Aorta (tissue), 5 donors: ENCODE measurements at regions not wholly inside any gene's neighbourhood (a gene's known extent, or its start where the extent isn't known, plus 50 kb on each side); places are given as distances from the start of the nearest gene placed in this dataset.
"Not testable (repeated sequence)": the region's sequence is repeated elsewhere in the genome, so short reads cannot be mapped to it uniquely, and the experiment has no call there.

Source experiments
- ATAC-seq: fragments of 200-7000 bp; cut with Tn5 transposase; one replicate; pipeline ENCODE4 v1.9.1; 2022; ENCODE audit warnings: moderate library complexity; ENCODE audit not compliant: low FRiP score
- DNase-seq, 2 donors: peaks; one replicate each; pipeline ENCODE4 v3.0.0-alpha.2; 2020
- H3K27ac ChIP-seq, 2 donors: one replicate each; pipeline ENCODE4 v1.5.1; 2013; ENCODE audit warnings: low read length in 2 of 2, mild to moderate bottlenecking in 2 of 2, moderate library complexity in 2 of 2, control low read depth in 1 of 2, inconsistent platforms in 1 of 2, low read depth in 1 of 2
- H3K27me3 ChIP-seq, 2 donors: one replicate each; pipeline ENCODE4 v1.6.1; 2013; ENCODE audit warnings: control low read depth in 1 of 2, low read length in 1 of 2, mild to moderate bottlenecking in 1 of 2, moderate library complexity in 1 of 2; ENCODE audit not compliant: insufficient read depth in 2 of 2, control insufficient read depth in 1 of 2
- H3K36me3 ChIP-seq, 2 donors: one replicate each; pipeline ENCODE4 v1.6.1; 2013; ENCODE audit warnings: control low read depth in 1 of 2, low read length in 1 of 2, mild to moderate bottlenecking in 1 of 2; ENCODE audit not compliant: insufficient read depth in 2 of 2, control insufficient read depth in 1 of 2
- H3K4me1 ChIP-seq, 2 donors: one replicate each; pipeline ENCODE4 v1.6.1; 2013; ENCODE audit warnings: low read length in 2 of 2, control low read depth in 1 of 2, mild to moderate bottlenecking in 1 of 2, moderate library complexity in 1 of 2; ENCODE audit not compliant: insufficient read depth in 2 of 2, control insufficient read depth in 1 of 2
- H3K4me3 ChIP-seq, 2 donors: one replicate each; pipeline ENCODE4 v1.5.1; 2013; ENCODE audit warnings: low read length in 2 of 2, control low read depth in 1 of 2, mild to moderate bottlenecking in 1 of 2
- H3K9me3 ChIP-seq: one replicate; pipeline ENCODE4 v1.6.1; 2013; ENCODE audit warnings: mild to moderate bottlenecking, low read length; ENCODE audit not compliant: control insufficient read depth
- WGBS, 2 donors: extraction: QIAGEN DNeasy Blood & Tissue Kit; methylation state at CpG; one replicate each; pipeline ENCODE4 v1.1.7; 2013; 5-methylcytosine and 5-hydroxymethylcytosine counted together
- intact Hi-C, 2 donors: fragments of 100-400 bp; cut with DNase I; formaldehyde crosslinking; loops; one replicate each; pipeline versions ENCODE4 v1.14.2 to v1.15.0; 2022
- donor health status: healthy with polysubstance abuse.
- donor health status: Bipolar disorder and iron deficiency.
- donor health status: DM: no; HTN: no; CAD: no.
- donor health status: DM: no; HTN: no; CAD: no.
- donor health status: DM: yes; HTN: yes; CAD: no.

DNA sequence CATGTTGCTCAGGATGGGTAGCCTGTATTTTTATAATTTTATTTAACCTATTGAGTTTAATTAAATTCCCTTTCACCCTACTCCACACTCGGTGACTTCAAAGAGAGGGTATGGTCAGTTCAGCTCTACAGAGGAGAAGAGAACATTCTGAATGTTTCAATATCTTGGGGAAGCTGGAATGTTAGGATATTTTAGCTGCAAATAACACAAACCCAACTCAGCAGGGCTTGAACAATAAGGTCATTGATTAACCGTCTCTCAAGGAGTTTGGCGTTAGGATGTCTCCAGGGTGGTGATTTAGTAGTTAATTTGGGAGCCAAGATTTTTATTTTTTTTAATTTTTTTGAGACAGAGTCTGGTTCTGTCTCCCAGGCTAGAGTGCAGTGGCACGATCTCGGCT lies 143.6 kb upstream of the SALL4 start:
- Histone ChIP-seq H3K9me3 (no peaks in the 10 kb centered on the region), H3K27me3 (no peaks in the 10 kb centered on the region), H3K27ac (no peak overlapping the region), H3K4me1 (no peaks in the 10 kb centered on the region), H3K4me3 (no peak overlapping the region), H3K36me3 (no peaks in the 10 kb centered on the region)
- DNase-seq (no peak), ATAC-seq (no peak)
- 85 to 87% methylated on average over 5 of the region's 5 CpGs for WGBS, 2 donors
- intact Hi-C loops = no loop called here

- ATAC-seq = no peak
- intact Hi-C loops = no loop called here
Measured at GRCh38 chr20:51945177-51945576, 142.9 kb upstream of the SALL4 start.

DNA sequence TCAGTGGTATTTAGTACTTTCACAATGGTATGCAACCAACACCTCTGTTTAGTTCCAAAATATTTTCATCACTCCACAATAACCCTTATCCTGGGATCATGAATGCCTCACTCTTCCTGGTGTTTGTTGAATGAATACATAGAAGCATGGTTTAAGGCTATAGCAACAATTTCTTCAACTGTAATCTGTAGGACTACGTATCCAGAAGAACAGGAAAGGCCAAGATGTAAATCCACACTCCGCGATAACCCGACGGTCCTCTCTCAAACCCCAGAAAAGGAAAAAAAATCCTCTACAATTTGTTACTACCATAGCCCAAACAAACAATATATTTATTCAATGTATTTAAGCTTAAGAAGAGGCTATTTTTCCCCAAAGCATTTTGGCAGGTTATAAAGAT lies 141.4 kb upstream of the SALL4 start:
- Histone ChIP-seq H3K36me3 (no peaks in the 10 kb centered on the region), H3K27ac (no peak overlapping the region), H3K27me3 (no peaks in the 10 kb centered on the region), H3K4me3 (no peak overlapping the region), H3K4me1 (no peaks in the 10 kb centered on the region), H3K9me3 (no peaks in the 10 kb centered on the region)
- 91 to 95% methylated on average over 5 of the region's 5 CpGs for WGBS, 2 donors
- ATAC-seq (no peak), DNase-seq (no peak)
- intact Hi-C loops = no loop called here

More at GRCh38 chr20:51945177-51945576, 142.9 kb upstream of the SALL4 start:
- H3K27ac ChIP-seq = no peak overlapping the region
- H3K4me3 ChIP-seq = no peak overlapping the region
- no peaks in the 10 kb centered on the region for H3K27me3 ChIP-seq
- no peak for DNase-seq
- H3K4me1 ChIP-seq = no peaks in the 10 kb centered on the region
- H3K9me3 ChIP-seq = no peaks in the 10 kb centered on the region
- 20 to 28% methylated on average over 5 of the region's 5 CpGs for WGBS, 2 donors
- no peaks in the 10 kb centered on the region for H3K36me3 ChIP-seq

DNA sequence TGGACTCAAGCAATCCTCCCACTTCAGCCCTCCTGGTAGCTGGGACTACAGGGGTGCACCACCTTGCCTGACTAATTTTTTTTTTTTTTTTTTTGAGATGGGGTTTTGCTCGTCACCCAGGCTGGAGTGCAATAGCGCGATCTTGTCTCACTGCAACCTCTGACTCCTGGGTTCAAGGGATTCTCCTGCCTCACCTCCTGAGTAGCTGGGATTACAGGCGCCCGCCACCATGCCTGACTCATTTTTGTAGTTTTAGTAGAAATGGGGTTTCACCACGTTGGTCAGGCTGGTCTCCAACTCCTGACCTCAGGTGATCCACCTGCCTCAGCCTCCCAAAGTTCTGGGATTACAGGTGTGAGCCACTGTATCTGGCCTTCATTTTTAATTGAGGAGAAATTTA lies 141.0 kb upstream of the SALL4 start:
- H3K36me3 ChIP-seq, H3K27me3 ChIP-seq, H3K27ac ChIP-seq, H3K9me3 ChIP-seq, DNase-seq, intact Hi-C loops, H3K4me1 ChIP-seq, ATAC-seq, H3K4me3 ChIP-seq: not testable (repeated sequence)
- 94 to 96% methylated on average over 6 of the region's 6 CpGs for WGBS, 2 donors

GRCh38 chr20:51941503-51941902 lies 139.2 kb upstream of the SALL4 start:
- H3K4me3 ChIP-seq = no peak overlapping the region
- no peak overlapping the region for H3K27ac ChIP-seq
- ATAC-seq (no peak), DNase-seq (no peak)
- H3K4me1 ChIP-seq = no peaks in the 10 kb centered on the region
- 83 to 84% methylated on average over 6 of the region's 6 CpGs for WGBS, 2 donors
- H3K36me3 ChIP-seq = no peaks in the 10 kb centered on the region
- intact Hi-C loops = no loop called here
- H3K9me3 ChIP-seq = no peaks in the 10 kb centered on the region
- no peaks in the 10 kb centered on the region for H3K27me3 ChIP-seq

DNA sequence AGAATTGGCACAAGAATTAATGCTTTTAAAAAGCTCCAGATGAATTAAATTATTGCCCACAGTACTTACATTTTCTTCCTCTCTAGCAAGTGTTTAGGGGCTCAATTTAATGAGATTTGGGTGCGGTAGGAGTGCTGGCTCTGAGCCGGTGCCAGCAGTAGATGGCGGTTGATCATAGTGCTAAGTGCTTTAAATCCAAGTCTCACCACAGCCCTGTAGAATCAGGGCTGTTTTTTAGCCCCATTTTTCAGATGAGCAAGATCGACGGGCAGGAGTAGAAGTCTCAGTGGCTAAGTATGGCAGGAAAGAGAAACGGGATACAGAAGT lies 136.9 kb upstream of the SALL4 start:
- Histone ChIP-seq H3K9me3 (no peaks in the 10 kb centered on the region), H3K4me3 (no peak overlapping the region), H3K4me1 (no peaks in the 10 kb centered on the region), H3K27ac (no peak overlapping the region), H3K27me3 (no peaks in the 10 kb centered on the region), H3K36me3 (no peaks in the 10 kb centered on the region)
- intact Hi-C loops = no loop called here
- DNase-seq = no peak
- ATAC-seq = no peak
- WGBS, 2 donors = 89 to 92% methylated on average over 6 of the region's 6 CpGs

DNA sequence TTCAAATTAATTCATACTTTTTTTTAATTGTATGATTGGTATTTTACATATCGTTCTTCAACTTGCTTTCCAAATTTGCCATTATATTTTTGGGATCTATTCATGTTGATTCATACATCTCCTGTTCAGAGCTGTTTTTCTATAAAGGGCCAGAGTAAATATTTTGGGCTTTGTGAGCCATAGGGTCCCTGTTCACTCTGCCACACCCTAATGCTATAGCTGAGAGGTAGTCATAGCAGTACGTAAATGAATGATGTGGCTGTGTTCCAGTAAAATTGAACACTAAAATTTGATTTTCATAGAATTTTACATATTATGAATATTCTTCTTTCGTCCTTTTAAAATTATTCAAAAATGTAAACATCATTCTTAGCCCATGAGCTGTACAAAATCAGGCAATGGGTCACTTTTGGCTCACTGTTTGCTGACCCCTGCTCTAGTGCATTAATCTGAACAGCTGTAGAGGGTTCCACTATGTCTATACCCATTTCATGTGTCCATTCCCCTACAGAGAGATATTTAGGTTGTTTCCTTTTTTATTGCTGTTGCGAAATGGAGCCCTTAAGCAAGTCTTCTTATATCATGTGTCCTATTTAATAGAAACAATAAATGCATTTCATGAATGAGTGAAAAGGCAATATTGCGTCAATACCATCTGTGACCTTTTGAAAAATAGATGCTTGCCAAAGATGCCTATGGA lies 136.4 kb upstream of the SALL4 start:
- 49 to 57% methylated on average over 5 of the region's 5 CpGs for WGBS, 2 donors
- no peak for ATAC-seq
- no peaks in the 10 kb centered on the region for H3K9me3 ChIP-seq

DNA sequence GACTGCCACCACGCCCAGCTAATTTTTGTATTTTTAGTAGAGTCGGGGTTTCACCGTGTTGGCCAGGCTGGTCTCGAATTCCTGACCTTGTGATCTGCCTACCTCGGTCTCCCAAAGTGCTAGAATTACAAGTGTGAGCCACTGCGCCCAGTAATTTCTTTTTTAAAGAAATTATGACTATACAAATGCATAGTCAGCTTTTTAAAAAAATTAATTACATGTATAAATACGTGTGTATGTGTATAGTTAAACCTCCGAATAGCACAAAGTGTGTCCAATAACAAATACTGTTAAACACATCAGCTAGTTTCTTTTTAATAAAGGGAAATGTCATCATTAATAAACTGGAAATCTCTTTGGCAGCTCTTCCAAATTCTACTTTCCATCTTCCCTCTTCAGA lies 135.5 kb upstream of the SALL4 start:
- intact Hi-C loops = no loop called here
- 88 to 90% methylated on average over 8 of the region's 8 CpGs for WGBS, 2 donors
- no peaks in the 10 kb centered on the region for H3K36me3 ChIP-seq
- H3K27ac ChIP-seq = no peak overlapping the region
- H3K9me3 ChIP-seq = no peaks in the 10 kb centered on the region
- DNase-seq (no peak), ATAC-seq (no peak)
- H3K4me1 ChIP-seq = no peaks in the 10 kb centered on the region
- no peak overlapping the region for H3K4me3 ChIP-seq
- no peaks in the 10 kb centered on the region for H3K27me3 ChIP-seq

More for the DNA sequence above, 136.4 kb upstream of the SALL4 start:
- Histone ChIP-seq H3K4me3 (no peak overlapping the region), H3K36me3 (no peaks in the 10 kb centered on the region), H3K4me1 (no peaks in the 10 kb centered on the region), H3K27me3 (no peaks in the 10 kb centered on the region), H3K27ac (no peak overlapping the region)
- no peak for DNase-seq
- intact Hi-C loops = no loop called here

DNA sequence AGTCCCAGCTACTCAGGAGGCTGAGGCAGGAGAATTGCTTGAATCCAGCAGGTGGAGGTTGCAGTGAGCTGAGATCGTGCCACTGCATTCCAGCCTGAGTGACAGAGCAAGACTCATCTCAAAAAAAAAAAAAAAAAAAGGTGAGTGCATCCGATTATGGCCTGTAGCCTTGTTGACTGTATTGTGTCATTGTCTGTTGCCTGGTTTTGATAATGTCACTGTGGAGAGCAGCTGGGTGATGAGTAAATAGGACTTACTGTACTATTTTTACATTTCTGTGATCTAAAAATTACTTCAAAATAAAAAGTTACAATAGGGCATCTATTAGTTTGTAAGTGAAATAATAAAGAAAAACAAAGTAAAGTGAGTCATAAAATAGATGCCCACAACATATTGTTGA lies 134.1 kb upstream of the SALL4 start:
- Histone ChIP-seq H3K27ac (no peak overlapping the region), H3K4me3 (no peak overlapping the region), H3K27me3 (no peaks in the 10 kb centered on the region), H3K9me3 (peaks cover under 1% of the 10 kb centered on the region), H3K4me1 (no peaks in the 10 kb centered on the region), H3K36me3 (no peaks in the 10 kb centered on the region)
- intact Hi-C loops = no loop called here
- no peak for DNase-seq
- ATAC-seq = no peak
- WGBS, 2 donors = 79 to 89% methylated on average over 2 of the region's 2 CpGs
